ENCODE measurements at regions not wholly inside any gene's neighbourhood (a gene's known extent, or its start where the extent isn't known, plus 50 kb on each side); places are given as distances from the start of the nearest gene placed in this dataset.

GRCh38 chr18:44467718-44468117 lies 213.0 kb upstream of the SETBP1 start:
- TF ChIP-seq CTCF (IDR thresholded peaks at IDR 0.05): no peak
- TF ChIP-seq EP300 (IDR thresholded peaks at IDR 0.05; ENCODE audit: low read depth): no peak
- no peak for TF ChIP-seq POLR2A (IDR thresholded peaks at IDR 0.05)

Data from transverse colon (tissue), 3 donors.